HEK293 (cell line): ENCODE measurements at regions not wholly inside any gene's neighbourhood (a gene's known extent, or its start where the extent isn't known, plus 50 kb on each side); places are given as distances from the start of the nearest gene placed in this dataset.

Source experiments
- CTCF ChIA-PET: fragments of 350-600 bp; formaldehyde crosslinking; extraction: SDS; loops from one replicate; lab custom pipeline; 2021; ENCODE audit warnings: antibody characterized with exemption; lab: Yijun Ruan, JAX
- POLR2A ChIA-PET: fragments of 300-600 bp; formaldehyde crosslinking; extraction: SDS; loops from one replicate; lab custom pipeline; 2020; ENCODE audit warnings: antibody characterized with exemption, inconsistent platforms; lab: Yijun Ruan, JAX
- H3K27ac ChIP-seq: fragments of 200-500 bp; sonication (Bioruptor generic); 2 replicates; pipeline ENCODE4 v1.5.1; 2014; ENCODE audit warnings: low read depth, low read length, control low read depth, inconsistent platforms; ENCODE audit errors: extremely low read depth
- H3K36me3 ChIP-seq, 2 experiments: fragments of 200-500 bp in 1 of 2; sonication (Bioruptor generic) in 1 of 2; 1 replicate in 1 of 2; 2 replicates in 1 of 2; pipeline ENCODE4 v1.5.1; 2014 to 2017; ENCODE audit warnings: inconsistent platforms in 2 of 2, low read length in 2 of 2; ENCODE audit not compliant: control insufficient read depth in 2 of 2, insufficient read depth in 1 of 2
- H3K4me1 ChIP-seq: fragments of 200-500 bp; sonication (Bioruptor generic); 2 replicates; pipeline ENCODE4 v1.5.1; 2014; ENCODE audit warnings: mild to moderate bottlenecking, low read length, inconsistent platforms; ENCODE audit not compliant: control insufficient read depth, insufficient read depth
- H3K4me3 ChIP-seq: 2 replicates; pipeline ENCODE4 v1.5.1; 2011; ENCODE audit warnings: low read depth, mild to moderate bottlenecking, control low read depth, low read length, moderate library complexity
- H3K9me3 ChIP-seq: fragments of 200-500 bp; sonication (Bioruptor generic); 2 replicates; pipeline ENCODE4 v1.5.1; 2014; ENCODE audit warnings: low read depth, low read length, inconsistent platforms; ENCODE audit not compliant: control insufficient read depth, insufficient read depth
- BCL11B ChIP-seq: fragments of 450-650 bp; formaldehyde crosslinking; IDR thresholded peaks from 2 replicates; pipeline ENCODE4 v1.5.1; 2016; ENCODE audit warnings: low read depth, missing biosample characterization, missing genetic modification characterization
- KLF16 ChIP-seq: fragments of 450-650 bp; formaldehyde crosslinking; IDR thresholded peaks from 2 replicates; pipeline ENCODE4 v1.5.1; 2017; ENCODE audit warnings: missing biosample characterization, missing genetic modification characterization
- ZBTB1 ChIP-seq: fragments of 450-650 bp; formaldehyde crosslinking; IDR thresholded peaks from 2 replicates; pipeline ENCODE4 v1.5.1; 2016; ENCODE audit warnings: missing biosample characterization, missing genetic modification characterization
- ZFP69B ChIP-seq: fragments of 450-650 bp; formaldehyde crosslinking; IDR thresholded peaks from 2 replicates; pipeline ENCODE4 v1.5.1; 2016; ENCODE audit warnings: missing biosample characterization, missing genetic modification characterization
- ZNF10 ChIP-seq: fragments of 450-650 bp; formaldehyde crosslinking; IDR thresholded peaks from 2 replicates; pipeline ENCODE4 v1.5.1; 2017; ENCODE audit warnings: missing biosample characterization, missing genetic modification characterization
- ZNF140 ChIP-seq: fragments of 450-650 bp; formaldehyde crosslinking; IDR thresholded peaks from 2 replicates; pipeline ENCODE4 v1.5.1; 2016; ENCODE audit warnings: missing biosample characterization, missing genetic modification characterization
- ZNF239 ChIP-seq: fragments of 450-650 bp; formaldehyde crosslinking; IDR thresholded peaks from 2 replicates; pipeline ENCODE4 v1.5.1; 2016; ENCODE audit warnings: missing biosample characterization, missing genetic modification characterization
- ZNF473 ChIP-seq: fragments of 450-650 bp; formaldehyde crosslinking; IDR thresholded peaks from 2 replicates; pipeline ENCODE4 v1.5.1; 2017; ENCODE audit warnings: missing biosample characterization, missing genetic modification characterization
- ZNF510 ChIP-seq: fragments of 450-650 bp; formaldehyde crosslinking; IDR thresholded peaks from 2 replicates; pipeline ENCODE4 v1.5.1; 2018; ENCODE audit warnings: mild to moderate bottlenecking, missing genetic modification characterization, missing biosample characterization; ENCODE audit not compliant: insufficient replicate concordance
- ZNF654 ChIP-seq: fragments of 450-650 bp; formaldehyde crosslinking; IDR thresholded peaks from 2 replicates; pipeline ENCODE4 v1.5.1; 2016; ENCODE audit warnings: low read depth, missing biosample characterization, missing genetic modification characterization
- ZNF747 ChIP-seq: fragments of 450-650 bp; formaldehyde crosslinking; IDR thresholded peaks from 2 replicates; pipeline ENCODE4 v1.5.1; 2016; ENCODE audit warnings: missing biosample characterization, missing genetic modification characterization
- ZNF76 ChIP-seq: fragments of 450-650 bp; formaldehyde crosslinking; IDR thresholded peaks from 2 replicates; pipeline ENCODE4; 2016; ENCODE audit warnings: low read depth, missing biosample characterization, missing genetic modification characterization, borderline replicate concordance
- TF ChIP-seq, protein P1 (sequence below): fragments of 450-650 bp; formaldehyde crosslinking; IDR thresholded peaks from 2 replicates; pipeline ENCODE4 v1.5.0; 2017; ENCODE audit warnings: missing biosample characterization, missing genetic modification characterization, borderline replicate concordance
- TF ChIP-seq, protein P2 (sequence below): fragments of 450-650 bp; formaldehyde crosslinking; IDR thresholded peaks from 2 replicates; pipeline ENCODE4 v1.5.1; 2016; ENCODE audit warnings: missing biosample characterization, missing genetic modification characterization, borderline replicate concordance

- no peaks in the 10 kb centered on the region for H3K36me3 ChIP-seq
- CTCF ChIA-PET = no interaction called here
- no peak overlapping the region for H3K27ac ChIP-seq
- POLR2A ChIA-PET = no interaction called here
- TF ChIP-seq, protein P1, sequence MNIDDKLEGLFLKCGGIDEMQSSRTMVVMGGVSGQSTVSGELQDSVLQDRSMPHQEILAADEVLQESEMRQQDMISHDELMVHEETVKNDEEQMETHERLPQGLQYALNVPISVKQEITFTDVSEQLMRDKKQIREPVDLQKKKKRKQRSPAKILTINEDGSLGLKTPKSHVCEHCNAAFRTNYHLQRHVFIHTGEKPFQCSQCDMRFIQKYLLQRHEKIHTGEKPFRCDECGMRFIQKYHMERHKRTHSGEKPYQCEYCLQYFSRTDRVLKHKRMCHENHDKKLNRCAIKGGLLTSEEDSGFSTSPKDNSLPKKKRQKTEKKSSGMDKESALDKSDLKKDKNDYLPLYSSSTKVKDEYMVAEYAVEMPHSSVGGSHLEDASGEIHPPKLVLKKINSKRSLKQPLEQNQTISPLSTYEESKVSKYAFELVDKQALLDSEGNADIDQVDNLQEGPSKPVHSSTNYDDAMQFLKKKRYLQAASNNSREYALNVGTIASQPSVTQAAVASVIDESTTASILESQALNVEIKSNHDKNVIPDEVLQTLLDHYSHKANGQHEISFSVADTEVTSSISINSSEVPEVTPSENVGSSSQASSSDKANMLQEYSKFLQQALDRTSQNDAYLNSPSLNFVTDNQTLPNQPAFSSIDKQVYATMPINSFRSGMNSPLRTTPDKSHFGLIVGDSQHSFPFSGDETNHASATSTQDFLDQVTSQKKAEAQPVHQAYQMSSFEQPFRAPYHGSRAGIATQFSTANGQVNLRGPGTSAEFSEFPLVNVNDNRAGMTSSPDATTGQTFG (tag by site-specific recombination) = no peak
- TF ChIP-seq ZNF510 = no peak
- no peak for TF ChIP-seq KLF16 (tag by site-specific recombination)
- no peak for TF ChIP-seq ZNF239
- H3K4me1 ChIP-seq = no peaks in the 10 kb centered on the region
- H3K9me3 ChIP-seq = no peaks in the 10 kb centered on the region
- H3K4me3 ChIP-seq = no peak overlapping the region
These were observed 578.7 kb upstream of the SLITRK1 start for GRCh38 chr13:84460989-84461388.

DNA sequence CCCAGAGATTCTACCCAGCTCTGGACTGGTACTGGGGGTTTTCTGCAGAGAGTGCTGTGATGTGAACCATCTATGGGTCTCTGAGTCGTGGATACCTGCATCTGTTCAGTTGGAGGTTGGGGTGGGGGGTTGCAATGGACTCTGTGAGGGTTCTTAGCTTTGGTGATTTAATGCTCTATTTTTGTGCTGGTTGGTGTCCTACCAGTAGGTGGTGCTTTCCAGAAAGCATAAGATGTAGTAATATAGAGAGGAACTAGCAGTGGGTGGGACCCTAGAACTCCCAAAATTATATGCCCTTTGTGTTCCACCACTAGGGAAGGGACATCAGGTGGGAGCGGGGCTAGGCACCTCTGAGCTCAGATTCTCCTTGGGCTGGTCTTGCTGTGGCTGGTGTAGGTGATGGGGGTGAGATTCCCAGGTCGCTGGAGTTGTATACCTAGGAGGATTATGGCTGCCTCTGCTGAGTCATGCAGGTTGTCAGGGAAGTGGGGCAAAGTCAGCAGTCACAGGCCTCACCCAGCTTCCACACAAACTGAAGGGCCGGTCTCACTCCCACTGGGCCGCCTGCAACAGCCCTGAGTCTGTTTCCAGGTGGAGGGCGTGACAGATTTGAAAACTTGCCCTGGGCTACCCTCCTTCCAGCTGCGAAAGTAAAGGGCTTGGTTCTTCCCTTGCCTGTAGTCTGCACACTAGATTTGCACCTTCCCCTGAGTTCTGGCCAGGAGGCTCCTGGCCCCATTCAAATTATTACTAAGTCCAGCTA is 573.0 kb upstream of the SLITRK1 start:
- Histone ChIP-seq H3K4me3 (no peak overlapping the region), H3K9me3 (no peaks in the 10 kb centered on the region), H3K27ac (no peak overlapping the region), H3K36me3 (no peaks in the 10 kb centered on the region), H3K4me1 (no peaks in the 10 kb centered on the region)
- ChIA-PET CTCF (interaction anchor here (0.7 kb wide), 1 partner anchor 417 kb away, joined by 4 read pairs; no protein-coding TSS in a partner anchor), POLR2A (no interaction called here)
- TF ChIP-seq ZNF10 (tag by site-specific recombination) (no peak), ZBTB1 (tag by site-specific recombination) (no peak), ZNF654 (tag by site-specific recombination) (no peak), BCL11B (tag by site-specific recombination) (no peak), ZNF140 (tag by site-specific recombination) (no peak), ZFP69B (no peak), ZNF747 (tag by site-specific recombination) (no peak), ZNF76 (tag by site-specific recombination) (no peak), ZNF239 (no peak), ZNF473 (tag by site-specific recombination) (no peak)
- TF ChIP-seq, protein P2, sequence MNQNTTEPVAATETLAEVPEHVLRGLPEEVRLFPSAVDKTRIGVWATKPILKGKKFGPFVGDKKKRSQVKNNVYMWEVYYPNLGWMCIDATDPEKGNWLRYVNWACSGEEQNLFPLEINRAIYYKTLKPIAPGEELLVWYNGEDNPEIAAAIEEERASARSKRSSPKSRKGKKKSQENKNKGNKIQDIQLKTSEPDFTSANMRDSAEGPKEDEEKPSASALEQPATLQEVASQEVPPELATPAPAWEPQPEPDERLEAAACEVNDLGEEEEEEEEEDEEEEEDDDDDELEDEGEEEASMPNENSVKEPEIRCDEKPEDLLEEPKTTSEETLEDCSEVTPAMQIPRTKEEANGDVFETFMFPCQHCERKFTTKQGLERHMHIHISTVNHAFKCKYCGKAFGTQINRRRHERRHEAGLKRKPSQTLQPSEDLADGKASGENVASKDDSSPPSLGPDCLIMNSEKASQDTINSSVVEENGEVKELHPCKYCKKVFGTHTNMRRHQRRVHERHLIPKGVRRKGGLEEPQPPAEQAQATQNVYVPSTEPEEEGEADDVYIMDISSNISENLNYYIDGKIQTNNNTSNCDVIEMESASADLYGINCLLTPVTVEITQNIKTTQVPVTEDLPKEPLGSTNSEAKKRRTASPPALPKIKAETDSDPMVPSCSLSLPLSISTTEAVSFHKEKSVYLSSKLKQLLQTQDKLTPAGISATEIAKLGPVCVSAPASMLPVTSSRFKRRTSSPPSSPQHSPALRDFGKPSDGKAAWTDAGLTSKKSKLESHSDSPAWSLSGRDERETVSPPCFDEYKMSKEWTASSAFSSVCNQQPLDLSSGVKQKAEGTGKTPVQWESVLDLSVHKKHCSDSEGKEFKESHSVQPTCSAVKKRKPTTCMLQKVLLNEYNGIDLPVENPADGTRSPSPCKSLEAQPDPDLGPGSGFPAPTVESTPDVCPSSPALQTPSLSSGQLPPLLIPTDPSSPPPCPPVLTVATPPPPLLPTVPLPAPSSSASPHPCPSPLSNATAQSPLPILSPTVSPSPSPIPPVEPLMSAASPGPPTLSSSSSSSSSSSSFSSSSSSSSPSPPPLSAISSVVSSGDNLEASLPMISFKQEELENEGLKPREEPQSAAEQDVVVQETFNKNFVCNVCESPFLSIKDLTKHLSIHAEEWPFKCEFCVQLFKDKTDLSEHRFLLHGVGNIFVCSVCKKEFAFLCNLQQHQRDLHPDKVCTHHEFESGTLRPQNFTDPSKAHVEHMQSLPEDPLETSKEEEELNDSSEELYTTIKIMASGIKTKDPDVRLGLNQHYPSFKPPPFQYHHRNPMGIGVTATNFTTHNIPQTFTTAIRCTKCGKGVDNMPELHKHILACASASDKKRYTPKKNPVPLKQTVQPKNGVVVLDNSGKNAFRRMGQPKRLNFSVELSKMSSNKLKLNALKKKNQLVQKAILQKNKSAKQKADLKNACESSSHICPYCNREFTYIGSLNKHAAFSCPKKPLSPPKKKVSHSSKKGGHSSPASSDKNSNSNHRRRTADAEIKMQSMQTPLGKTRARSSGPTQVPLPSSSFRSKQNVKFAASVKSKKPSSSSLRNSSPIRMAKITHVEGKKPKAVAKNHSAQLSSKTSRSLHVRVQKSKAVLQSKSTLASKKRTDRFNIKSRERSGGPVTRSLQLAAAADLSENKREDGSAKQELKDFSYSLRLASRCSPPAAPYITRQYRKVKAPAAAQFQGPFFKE (tag by site-specific recombination) = no peak
